HG03342 (cell line): ENCODE measurements at regions not wholly inside any gene's neighbourhood (a gene's known extent, or its start where the extent isn't known, plus 50 kb on each side); places are given as distances from the start of the nearest gene placed in this dataset.

Source experiments
- ATAC-seq: cut with Tn5 transposase; IDR thresholded peaks from one replicate; pipeline ENCODE4 v1.9.1; 2021; ENCODE audit warnings: mild to moderate bottlenecking, moderate library complexity; ENCODE audit not compliant: unreplicated experiment

DNA sequence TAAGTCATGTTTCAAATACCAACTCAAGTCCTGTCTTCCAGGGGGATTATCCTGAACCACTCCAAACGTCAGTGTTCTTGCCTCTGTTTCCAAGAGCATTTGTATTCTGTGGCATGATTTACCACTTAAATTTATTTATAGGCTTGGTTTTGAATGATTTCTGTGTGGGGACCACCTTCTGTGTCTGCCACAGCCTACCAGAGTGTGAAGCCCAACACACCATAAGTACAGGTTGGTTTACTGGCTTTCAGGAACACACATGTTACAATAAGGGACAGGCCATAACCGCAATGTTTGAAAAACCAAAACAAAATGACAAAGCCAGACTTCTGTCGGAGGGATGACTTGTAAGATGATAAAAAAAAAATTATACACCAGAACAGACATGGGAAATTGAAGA is 56.5 kb upstream of the MAP3K7 start:
- no peak for ATAC-seq

DNA sequence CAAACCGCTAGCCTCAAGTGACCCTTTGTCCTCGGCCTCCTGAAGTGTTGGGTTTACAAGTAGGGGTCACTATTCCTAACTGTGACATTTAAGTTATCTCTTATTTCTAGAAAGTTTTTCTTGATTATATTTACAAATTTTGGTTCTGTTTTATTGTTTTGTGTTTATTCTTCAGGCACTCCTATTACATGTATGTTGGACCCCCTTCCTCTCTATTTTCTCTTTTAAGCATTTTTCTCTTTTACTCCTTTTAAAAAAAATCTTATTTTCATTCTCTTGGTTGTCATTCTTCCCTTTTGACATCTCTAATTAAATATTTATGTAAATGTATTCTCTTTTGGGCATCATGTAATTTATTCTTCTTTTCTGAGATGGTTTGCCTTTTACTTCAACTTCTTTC is 50.4 kb upstream of the MAP3K7 start:
- no peak for ATAC-seq
